IPS-NIHi7 (cell line): ENCODE measurements at regions not wholly inside any gene's neighbourhood (a gene's known extent, or its start where the extent isn't known, plus 50 kb on each side); places are given as distances from the start of the nearest gene placed in this dataset.

Experiments
- DNase-seq: peaks from one replicate; pipeline ENCODE4 v3.0.0; 2012; ENCODE audit warnings: mixed read lengths; ENCODE audit errors: extremely low spot score

- no peak for DNase-seq
Observed at GRCh38 chr13:76210262-76210661, 574.1 kb downstream of the LMO7 start.

GRCh38 chr13:76198568-76199163 is 562.5 kb downstream of the LMO7 start:
- no peak for DNase-seq

GRCh38 chr13:76189882-76190519 is 553.9 kb downstream of the LMO7 start:
- no peak for DNase-seq

- DNase-seq: no peak
Observed at GRCh38 chr13:76175961-76176725, 540.0 kb downstream of the LMO7 start.

GRCh38 chr13:76168661-76169060 is 532.5 kb downstream of the LMO7 start:
- DNase-seq: no peak

- no peak for DNase-seq
Observed at GRCh38 chr13:76164290-76164689, 528.2 kb downstream of the LMO7 start.

GRCh38 chr13:76163761-76164160 is 527.6 kb downstream of the LMO7 start:
- DNase-seq: no peak

GRCh38 chr13:76160961-76161925 is 525.1 kb downstream of the LMO7 start:
- DNase-seq: no peak

GRCh38 chr13:76160506-76160905 is 524.4 kb downstream of the LMO7 start:
- DNase-seq: no peak

- no peak for DNase-seq
Observed at GRCh38 chr13:76157926-76158325, 521.8 kb downstream of the LMO7 start.

- no peak for DNase-seq
Observed at GRCh38 chr13:76153239-76153638, 517.1 kb downstream of the LMO7 start.

- no peak for DNase-seq
Observed at GRCh38 chr13:76148926-76149325, 512.8 kb downstream of the LMO7 start.

- DNase-seq: no peak
Observed at GRCh38 chr13:76148374-76148773, 512.2 kb downstream of the LMO7 start.

GRCh38 chr13:76132532-76132931 is 496.4 kb downstream of the LMO7 start:
- DNase-seq: no peak

GRCh38 chr13:76131551-76131950 is 495.4 kb downstream of the LMO7 start:
- no peak for DNase-seq

- DNase-seq: no peak
Observed at GRCh38 chr13:76129305-76130000, 493.3 kb downstream of the LMO7 start.

- DNase-seq: no peak
Observed at GRCh38 chr13:76127922-76128321, 491.8 kb downstream of the LMO7 start.

- DNase-seq: no peak
Observed at GRCh38 chr13:76123548-76123947, 487.4 kb downstream of the LMO7 start.

GRCh38 chr13:76116751-76117360 is 480.7 kb downstream of the LMO7 start:
- DNase-seq: no peak

GRCh38 chr13:76106763-76107162 is 470.6 kb downstream of the LMO7 start:
- no peak for DNase-seq

- DNase-seq: no peak
Observed at GRCh38 chr13:76094645-76095044, 458.5 kb downstream of the LMO7 start.
